Posterior cingulate gyrus (tissue), 11 donors: ENCODE measurements at regions not wholly inside any gene's neighbourhood (a gene's known extent, or its start where the extent isn't known, plus 50 kb on each side); places are given as distances from the start of the nearest gene placed in this dataset.

Experiments
- DNase-seq, 10 donors: peaks; one replicate each; pipeline versions ENCODE4 v3.0.0 to v3.0.0-alpha.2; 2020 to 2021; ENCODE audit warnings: mixed read lengths in 3 of 10
- intact Hi-C: fragments of 100-400 bp; cut with DNase I; formaldehyde crosslinking; loops from one replicate; pipeline ENCODE4 v1.15.1; 2023

DNA sequence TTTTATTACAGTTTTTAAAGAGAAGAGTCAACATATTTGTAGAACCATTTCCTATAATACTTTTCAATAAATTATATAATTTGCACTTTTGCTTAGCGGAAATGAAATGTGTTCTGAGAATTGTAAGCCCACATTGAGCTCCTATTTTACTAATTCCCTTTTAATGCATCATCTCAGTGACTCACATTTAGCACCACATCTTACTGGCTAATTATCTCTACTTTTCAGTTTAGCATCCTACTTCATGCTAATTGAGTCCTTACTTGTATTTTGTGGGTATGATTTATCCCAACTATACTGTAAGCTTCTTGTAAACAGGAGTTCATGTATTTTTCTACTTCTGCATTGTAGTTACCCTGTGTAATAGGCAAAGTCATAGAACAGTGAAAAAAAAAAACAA is 67.5 kb downstream of the TMX1 start:
- intact Hi-C loops, result no loop called here
- no peak for DNase-seq

DNA sequence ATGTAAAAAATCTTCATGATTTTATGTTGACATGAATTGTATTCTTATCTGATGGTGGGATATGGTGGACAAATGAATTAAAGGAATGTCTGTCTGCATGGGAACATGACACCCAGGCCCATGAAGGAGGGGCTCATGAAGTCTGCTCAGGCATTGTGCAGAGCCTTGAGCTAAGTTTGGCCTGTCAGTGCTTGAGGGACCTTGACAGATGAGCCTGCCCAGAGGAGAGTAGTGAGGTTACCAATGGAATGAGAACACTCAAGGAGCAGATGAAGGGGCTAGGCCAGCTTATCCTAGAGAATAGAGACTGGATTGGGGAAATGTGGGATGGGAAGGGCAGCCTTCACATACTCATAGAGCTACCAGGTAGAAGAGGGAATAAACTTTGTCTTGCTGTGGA is 68.8 kb downstream of the TMX1 start:
- no peak for DNase-seq
- intact Hi-C loops, result no loop called here

DNA sequence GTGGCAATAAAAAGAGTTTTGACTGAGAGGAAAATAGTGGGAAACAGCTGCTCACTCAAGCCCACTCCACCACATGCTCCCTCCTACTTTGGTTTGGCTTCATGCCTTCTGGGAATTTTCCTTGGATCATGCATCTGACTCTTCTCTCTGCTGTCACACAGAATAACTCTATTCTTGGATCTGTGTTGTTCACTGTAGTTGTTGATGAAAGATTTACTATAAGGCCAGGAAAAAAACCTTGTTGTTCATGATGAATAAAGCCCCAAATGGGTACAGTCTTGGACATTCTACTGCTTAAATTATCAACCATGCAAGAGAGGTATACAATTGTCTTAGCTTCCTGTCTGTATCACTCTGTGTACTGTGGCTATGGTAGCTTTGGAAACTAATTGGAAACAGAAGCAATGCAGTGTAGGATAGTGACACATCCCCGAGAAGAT is 70.5 kb downstream of the TMX1 start:
- intact Hi-C loops, result no loop called here
- no peak for DNase-seq

- DNase-seq, result no peak
- intact Hi-C loops, result loop anchor here (1.0 kb wide), 1 partner anchor 35 kb away; no protein-coding TSS in a partner anchor
Observed at GRCh38 chr14:51314321-51315015, 74.4 kb downstream of the TMX1 start.

DNA sequence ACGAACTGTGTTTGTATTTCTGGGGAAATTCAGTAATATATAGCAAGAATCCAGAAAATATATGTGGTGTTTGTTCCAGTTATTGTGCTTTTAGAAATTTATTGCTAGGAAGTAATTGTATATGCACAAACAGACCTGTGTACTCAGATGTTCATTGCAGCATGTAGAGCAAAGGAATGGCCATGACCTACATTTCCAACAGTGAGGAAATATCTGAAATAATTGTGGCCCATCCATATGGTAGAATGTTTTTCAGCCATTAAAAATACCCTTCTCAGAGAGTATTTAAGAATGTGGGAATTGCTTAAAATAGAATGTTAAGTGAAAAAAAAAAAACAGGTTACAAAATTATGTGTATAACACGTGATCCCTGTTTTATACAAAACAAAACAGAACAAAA is 77.3 kb downstream of the TMX1 start:
- DNase-seq, result no peak
- intact Hi-C loops, result no loop called here

DNA sequence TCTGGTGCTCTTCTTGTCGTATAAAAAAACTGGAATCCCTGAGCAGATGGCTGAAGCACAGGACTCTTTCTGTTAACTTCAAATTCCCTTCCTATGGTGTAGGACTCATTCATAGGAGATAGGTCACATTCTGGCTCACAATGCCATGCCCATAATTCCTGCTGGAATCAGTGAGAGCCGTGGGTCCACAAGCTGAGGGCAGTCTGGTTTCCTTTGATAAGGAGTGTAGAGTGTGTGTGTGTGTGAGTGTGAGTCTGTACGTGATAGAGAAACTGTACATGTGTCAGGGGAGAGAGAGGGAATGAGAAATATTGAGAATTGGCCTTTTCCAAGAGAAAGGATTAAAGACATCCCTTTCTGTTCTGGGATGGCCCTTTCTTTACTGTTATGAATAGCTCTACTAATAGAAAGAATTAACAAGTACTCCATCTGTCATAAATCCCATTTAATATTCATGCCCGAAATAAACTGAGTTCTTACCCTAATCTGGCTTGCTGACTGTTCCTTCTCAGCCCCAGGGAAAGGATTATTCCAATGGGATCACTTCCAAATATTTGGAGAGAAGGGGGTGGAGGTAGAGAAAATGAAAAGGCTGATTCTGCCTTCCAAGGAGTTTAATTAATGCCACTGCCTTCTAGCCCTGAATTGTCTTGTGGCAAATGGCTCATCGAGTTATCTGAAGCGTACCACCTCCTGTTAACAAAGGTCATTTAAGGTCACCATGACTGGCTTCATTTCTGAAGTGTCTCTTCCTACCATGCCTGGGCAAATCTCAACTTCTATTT is 79.0 kb downstream of the TMX1 start:
- DNase-seq, result no peak
- intact Hi-C loops, result no loop called here

GRCh38 chr14:51321036-51321435 is 81.0 kb downstream of the TMX1 start:
- no peak for DNase-seq
- intact Hi-C loops, result no loop called here

DNA sequence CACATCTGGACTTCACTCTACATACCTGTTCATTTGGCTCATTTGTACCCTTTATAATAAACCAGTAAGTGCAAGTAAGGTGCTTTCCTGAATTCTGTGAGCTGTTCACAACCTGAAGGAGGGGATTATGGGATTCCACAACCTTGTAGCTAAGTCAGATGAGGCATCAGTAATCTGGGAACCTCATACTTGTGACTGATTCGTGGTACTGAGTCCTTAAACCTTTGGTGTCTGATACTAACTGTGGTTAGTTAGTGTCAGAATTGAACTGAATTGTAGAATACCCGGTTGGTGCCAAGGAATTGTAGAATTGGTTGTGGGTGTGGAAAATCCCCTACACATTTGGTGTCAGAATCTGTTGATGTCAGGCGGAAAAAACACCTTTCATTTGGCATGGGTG is 83.4 kb downstream of the TMX1 start:
- intact Hi-C loops, result no loop called here
- DNase-seq, result no peak

DNA sequence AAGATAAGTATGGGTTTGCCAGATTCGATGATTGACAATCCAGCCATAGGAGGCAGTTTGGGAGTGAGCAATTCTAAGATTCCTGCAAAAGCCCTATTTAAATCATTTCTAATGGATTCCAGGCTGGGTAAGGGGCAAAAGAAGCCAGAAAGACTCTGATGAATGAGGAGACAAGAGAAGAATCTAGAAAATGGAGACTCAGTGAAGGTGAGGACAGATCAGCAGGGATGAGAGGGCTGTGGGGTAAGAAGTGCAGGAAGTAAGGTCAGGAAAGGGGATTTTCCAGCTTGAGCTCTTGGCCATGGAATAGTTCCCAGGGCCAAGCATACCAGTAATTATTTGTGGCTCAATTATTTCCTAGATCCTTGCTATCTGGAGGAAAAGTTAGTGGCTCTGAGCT is 87.3 kb downstream of the TMX1 start:
- intact Hi-C loops, result no loop called here
- DNase-seq, result no peak

GRCh38 chr14:51328064-51328771 is 88.2 kb downstream of the TMX1 start:
- intact Hi-C loops, result no loop called here
- DNase-seq, result peak in 2 of 10 donors; percentile 14 to 81

DNA sequence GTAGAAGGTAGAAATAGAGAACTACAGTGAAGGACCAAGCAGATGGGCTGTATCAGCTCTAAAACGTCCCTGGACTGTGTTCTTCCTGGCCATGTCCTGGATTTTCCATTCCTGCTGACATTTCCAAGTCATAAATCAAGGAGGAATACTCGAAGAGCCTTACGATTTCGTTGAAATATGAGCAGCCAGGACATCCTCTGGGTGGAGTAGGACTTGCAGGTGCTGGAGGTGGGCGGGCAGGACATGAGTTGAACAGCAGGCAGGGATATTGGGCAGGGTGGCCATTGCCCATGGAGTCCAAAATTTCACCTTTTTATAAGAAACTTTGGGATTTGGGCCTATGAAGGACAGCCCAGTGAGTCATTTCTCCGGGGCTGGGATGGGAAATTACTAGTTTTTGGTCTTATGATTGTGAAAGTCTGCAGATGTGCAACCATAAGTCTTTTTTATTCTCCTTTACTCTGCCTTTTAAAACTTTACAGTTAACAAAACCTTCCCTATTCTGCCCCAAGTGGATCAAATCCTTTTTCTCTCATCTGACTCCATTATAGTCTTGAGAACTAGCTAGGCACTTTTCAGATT is 88.8 kb downstream of the TMX1 start:
- DNase-seq, result no peak
- intact Hi-C loops, result no loop called here

GRCh38 chr14:51331486-51332367 is 91.7 kb downstream of the TMX1 start:
- intact Hi-C loops, result no loop called here
- no peak for DNase-seq

DNA sequence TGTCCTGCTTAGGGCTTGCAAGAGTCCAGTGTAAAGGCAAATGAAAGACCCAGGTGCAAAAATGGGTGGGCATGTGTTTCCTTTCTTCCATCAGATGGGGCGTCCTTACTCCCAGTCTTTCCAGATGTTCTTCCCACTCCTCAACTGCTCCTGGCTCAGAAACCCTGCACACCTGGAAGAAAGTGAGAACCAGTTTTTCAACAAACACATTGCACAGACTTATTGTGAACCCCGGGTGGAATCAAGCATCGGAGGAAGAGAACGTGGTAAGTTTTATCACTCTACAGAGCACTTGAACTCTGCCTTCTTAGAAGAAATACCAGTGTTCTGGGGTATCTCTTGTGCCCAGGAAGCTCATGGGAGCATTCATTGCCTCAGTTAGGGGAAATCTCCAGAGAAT is 93.3 kb downstream of the TMX1 start:
- intact Hi-C loops, result no loop called here
- no peak for DNase-seq

DNA sequence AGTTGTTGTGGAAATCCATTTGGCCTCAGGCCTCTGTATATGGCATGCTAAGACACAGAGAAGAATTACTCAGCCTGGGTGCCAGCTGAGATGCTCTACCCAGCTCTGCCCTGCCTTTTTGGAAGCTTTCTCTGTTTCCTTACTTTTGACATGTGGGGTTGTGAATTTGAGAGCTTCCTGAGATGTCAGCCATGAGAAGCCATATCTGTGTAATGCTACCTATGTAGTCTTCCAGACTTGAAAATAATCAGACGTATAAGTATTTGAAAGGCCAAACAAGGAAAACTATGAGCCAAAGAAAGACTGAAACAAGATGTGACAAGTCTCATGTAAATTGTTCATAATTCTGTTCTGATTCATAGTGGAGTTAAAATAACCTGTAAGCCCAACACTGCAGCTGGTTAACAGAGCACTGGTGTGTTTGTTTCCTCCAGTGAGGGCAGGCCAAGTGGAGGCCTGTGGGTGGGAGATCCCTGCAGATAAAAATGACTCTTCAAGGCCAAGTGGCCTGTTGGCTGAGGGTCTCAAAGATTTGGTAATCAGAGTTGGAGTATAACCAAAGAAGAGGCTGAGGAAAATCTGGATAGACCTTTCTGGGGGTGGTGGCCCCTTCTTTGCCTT is 94.0 kb downstream of the TMX1 start:
- no peak for DNase-seq
- intact Hi-C loops, result no loop called here

- intact Hi-C loops, result no loop called here
- no peak for DNase-seq
Observed at GRCh38 chr14:51334566-51334965, 94.5 kb downstream of the TMX1 start.

DNA sequence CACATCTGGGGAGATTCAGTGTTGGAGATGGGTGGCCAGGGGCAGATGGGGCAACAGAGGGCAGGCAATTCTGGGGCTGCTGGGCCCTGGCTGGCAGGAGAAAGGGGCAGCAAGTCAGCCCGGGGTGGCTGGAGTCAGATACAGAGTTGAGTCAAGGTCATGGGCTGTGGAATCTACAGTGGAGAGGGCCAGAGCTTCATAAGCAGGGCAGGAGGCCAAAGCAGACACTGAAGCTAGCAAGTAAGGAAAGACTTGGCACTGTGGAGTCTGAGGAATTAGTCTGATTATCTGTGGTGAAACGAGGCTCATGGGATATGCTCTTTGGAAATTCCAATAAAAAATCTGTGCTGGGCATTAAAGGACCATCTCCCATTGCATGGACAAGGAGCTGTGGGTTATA is 95.5 kb downstream of the TMX1 start:
- intact Hi-C loops, result no loop called here
- DNase-seq, result peak in 1 of 10 donors; percentile 36

GRCh38 chr14:51335961-51336723 is 96.1 kb downstream of the TMX1 start:
- intact Hi-C loops, result no loop called here
- no peak for DNase-seq

DNA sequence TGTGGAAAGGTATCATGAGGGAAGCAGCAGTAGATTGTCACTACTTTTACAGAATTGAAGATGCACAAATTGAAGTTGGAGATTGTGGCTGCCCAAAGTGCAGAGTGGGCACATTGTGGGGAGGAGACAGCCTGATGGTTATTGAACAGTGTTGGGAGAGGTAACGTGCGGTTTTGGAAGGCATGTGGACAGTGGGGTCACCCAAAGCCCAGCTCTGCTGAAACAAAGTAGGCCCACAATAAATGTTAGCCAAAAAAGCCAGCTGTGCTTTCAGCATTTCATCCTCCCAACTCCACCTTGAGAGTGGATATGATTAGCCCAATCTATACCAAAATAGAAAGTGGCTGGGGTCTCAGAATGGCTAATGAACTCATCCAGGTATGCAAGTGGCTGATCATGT is 96.7 kb downstream of the TMX1 start:
- no peak for DNase-seq
- intact Hi-C loops, result no loop called here

- intact Hi-C loops, result no loop called here
- DNase-seq, result no peak
Observed at GRCh38 chr14:51337520-51337919, 97.5 kb downstream of the TMX1 start.
